ENCODE measurements at regions not wholly inside any gene's neighbourhood (a gene's known extent, or its start where the extent isn't known, plus 50 kb on each side); places are given as distances from the start of the nearest gene placed in this dataset.

GRCh38 chr17:63029541-63029940, 63.5 kb downstream of the TANC2 start:
- TF ChIP-seq CTCF (IDR thresholded peaks at IDR 0.05) (no peak), POLR2A (IDR thresholded peaks at IDR 0.05) (no peak), POLR2AphosphoS5 (IDR thresholded peaks at IDR 0.05) (no peak), EP300 (IDR thresholded peaks at IDR 0.05) (no peak)
